Calu3 (cell line): ENCODE measurements at regions not wholly inside any gene's neighbourhood (a gene's known extent, or its start where the extent isn't known, plus 50 kb on each side); places are given as distances from the start of the nearest gene placed in this dataset.
"Not testable (repeated sequence)": the region's sequence is repeated elsewhere in the genome, so short reads cannot be mapped to it uniquely, and the experiment has no call there.

Source experiments
- BruUV-seq: library from RNA; stranded (reverse); fragments of 400-500 nt; replicated peaks from 2 replicates; lab custom pipeline; 2021; lab: Mats Ljungman, UMichigan
- CTCF ChIA-PET: fragments of 300-600 bp; sonication (Branson Sonifier 250); formaldehyde crosslinking; loops from one replicate; lab custom pipeline; 2022; ENCODE audit warnings: antibody characterized with exemption; lab: Charles Lee
- DNase-seq: peaks from one replicate; pipeline ENCODE4 v3.0.0; 2022
- H3K27ac Mint-ChIP-seq: one replicate; pipeline ENCODE4 v1.8.0; 2022; ENCODE audit warnings: mixed read lengths; ENCODE audit not compliant: unreplicated experiment
- H3K27me3 Mint-ChIP-seq: one replicate; pipeline ENCODE4 v1.8.0; 2022; ENCODE audit warnings: mixed read lengths; ENCODE audit not compliant: unreplicated experiment
- H3K36me3 Mint-ChIP-seq: one replicate; pipeline ENCODE4 v1.8.0; 2022; ENCODE audit warnings: mild to moderate bottlenecking, moderate library complexity, mixed read lengths; ENCODE audit not compliant: insufficient read depth, unreplicated experiment
- H3K4me1 Mint-ChIP-seq: one replicate; pipeline ENCODE4 v1.8.0; 2022; ENCODE audit warnings: mild to moderate bottlenecking, low read depth, mixed read lengths; ENCODE audit not compliant: unreplicated experiment
- H3K4me3 Mint-ChIP-seq: one replicate; pipeline ENCODE4 v1.8.0; 2022; ENCODE audit warnings: mild to moderate bottlenecking, low read depth, moderate library complexity, mixed read lengths; ENCODE audit not compliant: unreplicated experiment
- H3K9me3 Mint-ChIP-seq: one replicate; pipeline ENCODE4 v1.8.0; 2022; ENCODE audit warnings: low read depth, mixed read lengths; ENCODE audit not compliant: unreplicated experiment
- CTCF ChIP-seq: fragments of 200-600 bp; IDR thresholded peaks from one replicate; pipeline ENCODE4 v1.8.0; 2022; ENCODE audit warnings: antibody characterized with exemption; ENCODE audit not compliant: unreplicated experiment
- intact Hi-C: fragments of 100-400 bp; cut with micrococcal nuclease; formaldehyde crosslinking; loops from one replicate; pipeline ENCODE4 v1.10.0; 2022; ENCODE audit not compliant: unreplicated experiment

GRCh38 chr3:182148360-182148759, 436.6 kb downstream of the SOX2 start:
- TF ChIP-seq CTCF: no peak
- CTCF ChIA-PET: no interaction called here
- no peaks in the 10 kb centered on the region for H3K27me3 Mint-ChIP-seq
- no TSS peak for BruUV-seq
- intact Hi-C loops: no loop called here
- no peaks in the 10 kb centered on the region for H3K4me1 Mint-ChIP-seq
- DNase-seq: no peak
- H3K36me3 Mint-ChIP-seq: no peaks in the 10 kb centered on the region
- no peak overlapping the region for H3K4me3 Mint-ChIP-seq
- H3K9me3 Mint-ChIP-seq: peaks cover 2% of the 10 kb centered on the region
- H3K27ac Mint-ChIP-seq: no peak overlapping the region

GRCh38 chr3:182149594-182149993, 437.9 kb downstream of the SOX2 start:
- CTCF ChIA-PET: interaction anchor here (0.7 kb wide), 1 partner anchor 325 kb away, joined by 3 read pairs; no protein-coding TSS in a partner anchor
- Mint-ChIP-seq H3K36me3 (no peaks in the 10 kb centered on the region), H3K27ac (no peak overlapping the region), H3K4me1 (no peaks in the 10 kb centered on the region), H3K9me3 (peaks cover 4% of the 10 kb centered on the region), H3K27me3 (peaks cover 3% of the 10 kb centered on the region), H3K4me3 (no peak overlapping the region)
- no peak for TF ChIP-seq CTCF
- no TSS peak for BruUV-seq
- no peak for DNase-seq
- intact Hi-C loops: no loop called here

- peak; percentile 54 for DNase-seq
- intact Hi-C loops, H3K27ac Mint-ChIP-seq, H3K27me3 Mint-ChIP-seq, H3K36me3 Mint-ChIP-seq, BruUV-seq, H3K4me1 Mint-ChIP-seq, H3K4me3 Mint-ChIP-seq, H3K9me3 Mint-ChIP-seq: not testable (repeated sequence)
- CTCF ChIA-PET: interaction anchor here (1.6 kb wide), 1 partner anchor 9 kb away, joined by 3 read pairs; no protein-coding TSS in a partner anchor
Measured at GRCh38 chr3:182156326-182156725, 444.6 kb downstream of the SOX2 start.

- intact Hi-C loops: loop anchor here (5.0 kb wide), 2 partner anchors 452 to 517 kb away; no protein-coding TSS in a partner anchor
- CTCF ChIA-PET: interaction anchor here (0.5 to 1.9 kb wide), 13 partner anchors 9 to 886 kb away, joined by 3 to 10 read pairs (median 4); no protein-coding TSS in a partner anchor
- Mint-ChIP-seq H3K4me1 (peaks cover 8% of the 10 kb centered on the region), H3K4me3 (peak overlapping the region; percentile 17), H3K9me3 (no peaks in the 10 kb centered on the region), H3K36me3 (no peaks in the 10 kb centered on the region), H3K27ac (peak overlapping the region; percentile 34), H3K27me3 (no peaks in the 10 kb centered on the region)
- DNase-seq: peak; percentile 88
- no TSS peak for BruUV-seq
- TF ChIP-seq CTCF: no peak
Measured at GRCh38 chr3:182165234-182165633, 453.5 kb downstream of the SOX2 start.

- DNase-seq: no peak
- no peaks in the 10 kb centered on the region for H3K4me1 Mint-ChIP-seq
- no peak for TF ChIP-seq CTCF
- no peaks in the 10 kb centered on the region for H3K36me3 Mint-ChIP-seq
- H3K9me3 Mint-ChIP-seq: no peaks in the 10 kb centered on the region
- no peak overlapping the region for H3K4me3 Mint-ChIP-seq
- H3K27ac Mint-ChIP-seq: no peak overlapping the region
- CTCF ChIA-PET: no interaction called here
- no peaks in the 10 kb centered on the region for H3K27me3 Mint-ChIP-seq
- BruUV-seq: no TSS peak
- intact Hi-C loops: no loop called here
Measured at GRCh38 chr3:182172534-182172933, 460.8 kb downstream of the SOX2 start.
